ENCODE measurements at regions not wholly inside any gene's neighbourhood (a gene's known extent, or its start where the extent isn't known, plus 50 kb on each side); places are given as distances from the start of the nearest gene placed in this dataset.

DNA sequence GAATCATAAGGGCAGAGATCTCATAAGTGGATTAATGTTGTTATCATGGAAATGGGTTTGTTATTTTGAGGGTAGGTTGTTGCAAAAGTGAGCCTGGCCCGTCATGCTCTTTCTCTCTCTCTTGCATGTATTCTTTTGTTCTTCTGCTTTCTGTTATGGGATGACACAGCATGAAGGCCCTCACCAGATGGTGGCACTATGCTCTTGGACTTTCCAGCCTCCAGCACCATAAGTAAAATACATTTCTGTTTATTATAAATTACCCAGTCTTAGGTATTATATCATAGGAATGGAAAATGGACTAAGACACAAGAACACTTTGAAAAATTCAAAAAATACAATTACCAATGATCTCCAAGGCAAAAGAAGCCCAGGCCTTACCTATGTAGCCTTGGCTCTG lies 676.1 kb downstream of the PTPRU start:
- no peak for DNase-seq (ENCODE audit: extremely low spot score)
- POLR2A ChIA-PET = no interaction called here
- TF ChIP-seq, protein P1, sequence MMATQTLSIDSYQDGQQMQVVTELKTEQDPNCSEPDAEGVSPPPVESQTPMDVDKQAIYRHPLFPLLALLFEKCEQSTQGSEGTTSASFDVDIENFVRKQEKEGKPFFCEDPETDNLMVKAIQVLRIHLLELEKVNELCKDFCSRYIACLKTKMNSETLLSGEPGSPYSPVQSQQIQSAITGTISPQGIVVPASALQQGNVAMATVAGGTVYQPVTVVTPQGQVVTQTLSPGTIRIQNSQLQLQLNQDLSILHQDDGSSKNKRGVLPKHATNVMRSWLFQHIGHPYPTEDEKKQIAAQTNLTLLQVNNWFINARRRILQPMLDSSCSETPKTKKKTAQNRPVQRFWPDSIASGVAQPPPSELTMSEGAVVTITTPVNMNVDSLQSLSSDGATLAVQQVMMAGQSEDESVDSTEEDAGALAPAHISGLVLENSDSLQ (IDR thresholded peaks at IDR 0.05) = no peak
- no peak for TF ChIP-seq FOXA1 (IDR thresholded peaks at IDR 0.05)
- no peak for TF ChIP-seq NFRKB (IDR thresholded peaks at IDR 0.05)
- TF ChIP-seq CTBP1 (IDR thresholded peaks at IDR 0.05; ENCODE audit: borderline replicate concordance) = no peak
- no peak for TF ChIP-seq TARDBP (IDR thresholded peaks at IDR 0.05)
- no peak for TF ChIP-seq FOXK2 (IDR thresholded peaks at IDR 0.05)
- TF ChIP-seq BHLHE40 (IDR thresholded peaks at IDR 0.05; ENCODE audit: borderline replicate concordance) = no peak
- TF ChIP-seq SUZ12 (IDR thresholded peaks at IDR 0.05) = no peak
- no peak for TF ChIP-seq ARNT (IDR thresholded peaks at IDR 0.05)
- TF ChIP-seq L3MBTL2 (conservative IDR thresholded peaks at IDR 0.05) = no peak
- CTCF ChIA-PET = no interaction called here

- POLR2A ChIA-PET = no interaction called here
Measured at GRCh38 chr1:29909962-29910361, 673.6 kb downstream of the PTPRU start.

DNA sequence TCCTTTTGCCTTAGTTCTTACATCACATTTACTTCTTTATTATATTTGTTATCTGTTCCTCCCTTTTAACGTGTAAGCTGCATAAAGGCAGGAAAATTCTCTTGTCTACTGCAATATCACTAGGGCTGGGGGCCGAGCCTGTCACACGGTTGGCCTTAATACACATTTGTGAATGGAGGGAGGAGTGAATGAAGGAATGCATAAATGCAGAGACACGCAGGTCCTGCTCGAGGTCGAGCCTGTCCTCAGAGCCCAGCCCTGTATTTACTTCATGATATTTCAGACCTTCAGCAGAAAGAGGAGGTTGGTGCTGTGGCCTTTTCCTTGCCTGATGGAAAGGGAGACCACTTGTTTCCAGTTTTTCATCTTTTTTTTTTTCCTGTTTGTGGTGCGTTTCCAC lies 671.3 kb downstream of the PTPRU start:
- ChIA-PET CTCF (no interaction called here), POLR2A (no interaction called here)
- TF ChIP-seq NFRKB (IDR thresholded peaks at IDR 0.05) (no peak), SP1 (IDR thresholded peaks at IDR 0.05) (no peak), LEF1 (IDR thresholded peaks at IDR 0.05; ENCODE audit: borderline replicate concordance) (no peak), FOXA1 (IDR thresholded peaks at IDR 0.05) (no peak)
- DNase-seq (ENCODE audit: extremely low spot score) = no peak

More at GRCh38 chr1:29909962-29910361, 673.6 kb downstream of the PTPRU start:
- TF ChIP-seq LEF1 (IDR thresholded peaks at IDR 0.05; ENCODE audit: borderline replicate concordance) (no peak), NFRKB (IDR thresholded peaks at IDR 0.05) (no peak), FOXA1 (IDR thresholded peaks at IDR 0.05) (no peak), ZNF384 (IDR thresholded peaks at IDR 0.05) (no peak), FOXM1 (IDR thresholded peaks at IDR 0.05; ENCODE audit: borderline replicate concordance) (no peak), FOXK2 (IDR thresholded peaks at IDR 0.05) (no peak), TARDBP (IDR thresholded peaks at IDR 0.05) (no peak), ELF4 (IDR thresholded peaks at IDR 0.05) (no peak), BHLHE40 (IDR thresholded peaks at IDR 0.05; ENCODE audit: borderline replicate concordance) (no peak), SUZ12 (IDR thresholded peaks at IDR 0.05) (no peak), SP1 (IDR thresholded peaks at IDR 0.05) (no peak), L3MBTL2 (conservative IDR thresholded peaks at IDR 0.05) (no peak), ARNT (IDR thresholded peaks at IDR 0.05) (no peak), CTBP1 (IDR thresholded peaks at IDR 0.05; ENCODE audit: borderline replicate concordance) (no peak), HDGF (IDR thresholded peaks at IDR 0.05; ENCODE audit: borderline replicate concordance) (no peak)
- TF ChIP-seq, protein P1 (IDR thresholded peaks at IDR 0.05) = no peak
- CTCF ChIA-PET = no interaction called here
- DNase-seq (ENCODE audit: extremely low spot score) = no peak

GRCh38 chr1:29906927-29907326 lies 670.6 kb downstream of the PTPRU start:
- ChIA-PET POLR2A (no interaction called here), CTCF (no interaction called here)
- TF ChIP-seq FOXK2 (IDR thresholded peaks at IDR 0.05) (no peak), ZNF384 (IDR thresholded peaks at IDR 0.05) (no peak), L3MBTL2 (conservative IDR thresholded peaks at IDR 0.05) (no peak), NFRKB (IDR thresholded peaks at IDR 0.05) (no peak)
- no peak for DNase-seq (ENCODE audit: extremely low spot score)

DNA sequence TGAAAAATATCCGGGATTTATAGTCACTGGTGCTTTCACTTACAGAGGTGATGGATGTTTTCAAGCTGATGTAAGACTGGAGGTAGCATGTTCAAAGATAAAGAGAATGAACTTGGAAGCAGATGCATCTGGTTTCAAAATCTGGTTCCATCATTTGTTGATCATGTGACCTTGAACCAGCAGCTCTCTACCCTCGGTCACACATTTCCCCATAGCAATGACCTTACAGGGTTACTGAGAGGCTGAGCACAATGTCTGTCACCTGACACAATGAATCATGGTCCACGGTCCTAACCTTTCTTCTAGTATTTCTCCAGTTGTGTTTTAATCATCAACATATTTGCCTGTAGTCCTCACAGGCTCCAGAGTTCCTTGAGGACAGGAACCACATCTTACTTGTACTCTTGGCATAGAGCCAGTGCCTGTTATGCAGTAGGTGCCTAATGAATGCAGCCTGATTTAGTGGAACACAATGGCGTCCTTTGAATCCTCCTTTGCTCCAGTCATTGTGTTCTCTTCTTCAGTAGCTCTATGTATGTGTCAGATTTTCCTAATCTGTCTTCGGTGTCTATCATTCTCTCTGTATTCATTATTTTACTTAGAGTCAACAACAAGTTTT lies 667.3 kb downstream of the PTPRU start:
- no peak for DNase-seq (ENCODE audit: extremely low spot score)
- TF ChIP-seq ELF4 (IDR thresholded peaks at IDR 0.05) = no peak
- TF ChIP-seq CTBP1 (IDR thresholded peaks at IDR 0.05; ENCODE audit: borderline replicate concordance) = no peak
- no peak for TF ChIP-seq SP1 (IDR thresholded peaks at IDR 0.05)
- TF ChIP-seq HDGF (IDR thresholded peaks at IDR 0.05; ENCODE audit: borderline replicate concordance) = no peak
- no peak for TF ChIP-seq SUZ12 (IDR thresholded peaks at IDR 0.05)
- no peak for TF ChIP-seq BHLHE40 (IDR thresholded peaks at IDR 0.05; ENCODE audit: borderline replicate concordance)
- TF ChIP-seq NFRKB (IDR thresholded peaks at IDR 0.05) = no peak
- no peak for TF ChIP-seq LEF1 (IDR thresholded peaks at IDR 0.05; ENCODE audit: borderline replicate concordance)
- POLR2A ChIA-PET = no interaction called here
- CTCF ChIA-PET = interaction anchor here (0.7 kb wide), 1 partner anchor 90 kb away, joined by 5 read pairs; no protein-coding TSS in a partner anchor

GRCh38 chr1:29901624-29902325 lies 665.5 kb downstream of the PTPRU start:
- ChIA-PET CTCF (interaction anchor here (0.6 kb wide), 2 partner anchors 24 to 196 kb away, joined by 3 to 4 read pairs; no protein-coding TSS in a partner anchor), POLR2A (no interaction called here)
- no peak for DNase-seq (ENCODE audit: extremely low spot score)
- TF ChIP-seq TARDBP (IDR thresholded peaks at IDR 0.05) = no peak
- no peak for TF ChIP-seq SUZ12 (IDR thresholded peaks at IDR 0.05)
- TF ChIP-seq FOXK2 (IDR thresholded peaks at IDR 0.05) = no peak
- no peak for TF ChIP-seq FOXA1 (IDR thresholded peaks at IDR 0.05)
- no peak for TF ChIP-seq ARNT (IDR thresholded peaks at IDR 0.05)
- TF ChIP-seq L3MBTL2 (conservative IDR thresholded peaks at IDR 0.05) = no peak
- no peak for TF ChIP-seq FOXM1 (IDR thresholded peaks at IDR 0.05; ENCODE audit: borderline replicate concordance)
- TF ChIP-seq HDGF (IDR thresholded peaks at IDR 0.05; ENCODE audit: borderline replicate concordance) = no peak
- TF ChIP-seq, protein P1 (IDR thresholded peaks at IDR 0.05) = no peak
- TF ChIP-seq NFRKB (IDR thresholded peaks at IDR 0.05) = no peak
- no peak for TF ChIP-seq SP1 (IDR thresholded peaks at IDR 0.05)
- TF ChIP-seq BHLHE40 (IDR thresholded peaks at IDR 0.05; ENCODE audit: borderline replicate concordance) = no peak
- TF ChIP-seq LEF1 (IDR thresholded peaks at IDR 0.05; ENCODE audit: borderline replicate concordance) = no peak
- TF ChIP-seq CTBP1 (IDR thresholded peaks at IDR 0.05; ENCODE audit: borderline replicate concordance) = no peak
- no peak for TF ChIP-seq ELF4 (IDR thresholded peaks at IDR 0.05)
- TF ChIP-seq ZNF384 (IDR thresholded peaks at IDR 0.05) = no peak
